GM13977 (cell line): ENCODE measurements at regions not wholly inside any gene's neighbourhood (a gene's known extent, or its start where the extent isn't known, plus 50 kb on each side); places are given as distances from the start of the nearest gene placed in this dataset.
"Not testable (repeated sequence)": the region's sequence is repeated elsewhere in the genome, so short reads cannot be mapped to it uniquely, and the experiment has no call there.

Experiments
- DNase-seq: peaks from one replicate; pipeline ENCODE4 v3.0.0; 2012; ENCODE audit warnings: low spot score
- in situ Hi-C: fragments of 300-500 bp; cut with MboI; formaldehyde crosslinking; loops from one replicate; pipeline ENCODE4 v1.12.0; 2022; ENCODE audit warnings: low sequenced_read_pairs, low pct_unique_long_range_greater_than_20kb, mixed read lengths, inconsistent platforms; ENCODE audit not compliant: unreplicated experiment
- TF ChIP-seq, protein P1 (sequence below): IDR thresholded peaks from 2 replicates; pipeline ENCODE4 v1.5.1; 2012; ENCODE audit warnings: mild to moderate bottlenecking, control low read depth; ENCODE audit not compliant: insufficient read depth; ENCODE audit errors: extremely low read depth, missing control alignments

DNA sequence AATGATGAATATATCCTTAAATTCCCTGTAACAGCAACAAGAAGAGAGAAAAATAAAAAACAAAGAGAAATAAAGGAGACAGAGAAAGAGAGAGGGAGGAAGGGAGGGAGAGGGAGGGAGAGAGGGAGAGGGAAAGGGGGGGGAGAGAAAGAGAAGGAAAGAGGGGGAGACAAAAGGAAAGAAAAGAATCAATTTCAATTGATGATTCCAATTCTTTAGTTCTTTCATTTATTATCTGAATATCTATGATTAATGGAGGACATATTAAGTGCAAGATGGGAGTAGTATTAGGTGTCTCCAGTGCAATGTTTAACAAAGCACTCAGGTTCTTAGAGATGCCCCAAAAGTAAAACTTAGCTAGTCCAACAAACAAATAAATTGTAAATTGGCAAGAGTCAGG, 97.2 kb upstream of the DPP10 start:
- no peak for DNase-seq
- in situ Hi-C loops, result no loop called here
- TF ChIP-seq, protein P1, sequence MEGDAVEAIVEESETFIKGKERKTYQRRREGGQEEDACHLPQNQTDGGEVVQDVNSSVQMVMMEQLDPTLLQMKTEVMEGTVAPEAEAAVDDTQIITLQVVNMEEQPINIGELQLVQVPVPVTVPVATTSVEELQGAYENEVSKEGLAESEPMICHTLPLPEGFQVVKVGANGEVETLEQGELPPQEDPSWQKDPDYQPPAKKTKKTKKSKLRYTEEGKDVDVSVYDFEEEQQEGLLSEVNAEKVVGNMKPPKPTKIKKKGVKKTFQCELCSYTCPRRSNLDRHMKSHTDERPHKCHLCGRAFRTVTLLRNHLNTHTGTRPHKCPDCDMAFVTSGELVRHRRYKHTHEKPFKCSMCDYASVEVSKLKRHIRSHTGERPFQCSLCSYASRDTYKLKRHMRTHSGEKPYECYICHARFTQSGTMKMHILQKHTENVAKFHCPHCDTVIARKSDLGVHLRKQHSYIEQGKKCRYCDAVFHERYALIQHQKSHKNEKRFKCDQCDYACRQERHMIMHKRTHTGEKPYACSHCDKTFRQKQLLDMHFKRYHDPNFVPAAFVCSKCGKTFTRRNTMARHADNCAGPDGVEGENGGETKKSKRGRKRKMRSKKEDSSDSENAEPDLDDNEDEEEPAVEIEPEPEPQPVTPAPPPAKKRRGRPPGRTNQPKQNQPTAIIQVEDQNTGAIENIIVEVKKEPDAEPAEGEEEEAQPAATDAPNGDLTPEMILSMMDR, result no peak

DNA sequence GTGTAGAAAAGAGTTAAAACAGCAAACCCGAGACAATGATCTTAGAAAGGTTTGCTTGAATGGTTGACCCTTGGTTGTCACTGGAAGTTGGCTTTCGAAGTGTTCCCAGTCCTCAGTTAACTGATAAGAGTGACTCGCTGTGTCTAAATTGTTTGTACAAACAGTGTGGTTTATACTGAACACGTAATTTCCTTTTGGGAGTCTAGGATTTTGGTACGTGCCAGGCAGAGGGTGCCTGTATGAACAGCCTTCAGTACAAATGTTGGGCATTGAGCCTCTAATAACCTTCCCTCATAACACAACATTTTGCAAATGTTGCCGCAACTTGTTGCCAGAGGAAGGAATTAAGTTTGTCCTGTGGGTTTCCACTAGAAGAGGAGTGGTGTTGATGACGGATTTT, 95.8 kb upstream of the DPP10 start:
- in situ Hi-C loops, result no loop called here
- TF ChIP-seq, protein P1, result no peak
- DNase-seq, result no peak

DNA sequence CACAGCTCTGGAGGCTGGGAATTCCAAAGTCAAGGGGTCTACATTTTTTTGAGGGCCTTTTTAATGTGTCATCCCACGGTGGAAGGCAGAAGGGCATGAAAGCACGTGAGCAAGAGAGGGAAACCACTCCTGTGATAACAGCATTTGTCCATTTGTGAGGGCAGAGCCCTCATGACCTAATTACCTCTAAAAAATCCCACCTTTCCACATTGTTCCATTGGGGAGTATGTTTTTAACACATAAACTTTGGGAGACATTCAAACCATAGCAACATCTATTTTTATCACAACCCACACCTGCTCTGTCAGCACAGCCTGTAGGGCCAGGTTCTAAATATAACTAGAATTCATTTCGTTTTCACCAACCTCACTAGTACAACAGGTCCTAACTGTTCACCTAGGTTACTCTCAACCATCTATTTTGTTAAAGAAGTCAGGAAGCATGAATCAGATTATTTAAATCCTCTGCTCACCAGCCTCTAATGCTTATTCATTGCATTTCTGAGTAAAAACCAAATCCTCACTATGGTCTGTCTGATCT, 92.2 kb upstream of the DPP10 start:
- TF ChIP-seq, protein P1, result no peak
- in situ Hi-C loops, result no loop called here
- no peak for DNase-seq

DNA sequence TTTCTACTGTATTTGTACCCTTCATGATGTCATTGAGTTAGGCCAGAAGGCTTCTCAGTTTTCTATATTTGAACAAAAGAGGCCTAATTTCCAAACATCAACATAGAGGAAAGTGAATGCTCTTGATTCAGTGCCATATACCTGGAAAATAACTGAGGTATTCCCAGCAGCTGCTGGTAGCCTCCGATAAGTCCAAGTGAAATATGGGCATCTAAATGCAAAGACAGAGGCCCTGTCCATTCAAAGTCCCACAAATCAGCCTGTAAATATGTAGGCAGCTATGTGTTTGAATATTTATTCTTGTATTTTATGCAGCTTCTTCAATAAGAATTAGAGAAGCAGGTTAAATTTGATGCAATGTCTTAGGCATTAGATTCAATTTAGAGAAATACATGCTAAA, 89.5 kb upstream of the DPP10 start:
- in situ Hi-C loops, result no loop called here
- no peak for DNase-seq
- TF ChIP-seq, protein P1, result no peak

DNA sequence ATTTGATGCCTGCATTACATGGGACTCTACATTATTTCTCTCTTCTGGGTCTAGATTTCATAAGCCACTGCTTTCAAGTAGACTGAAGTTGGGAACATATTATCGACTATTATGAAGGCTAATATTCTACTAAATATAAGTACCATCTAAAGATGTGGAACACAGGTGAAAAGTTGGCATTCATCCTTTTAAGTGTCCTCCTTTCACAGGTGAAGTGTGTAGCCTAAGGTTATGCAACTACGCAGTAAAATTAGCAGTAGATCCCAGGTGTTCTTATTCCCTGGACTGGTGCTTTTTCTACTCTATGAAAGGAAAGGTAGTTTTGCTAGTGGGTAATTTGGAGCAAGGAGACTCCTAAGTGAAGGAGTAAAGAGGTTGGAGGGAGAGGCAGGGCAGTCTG, 88.2 kb upstream of the DPP10 start:
- in situ Hi-C loops, result no loop called here
- DNase-seq, result no peak
- TF ChIP-seq, protein P1, result no peak

DNA sequence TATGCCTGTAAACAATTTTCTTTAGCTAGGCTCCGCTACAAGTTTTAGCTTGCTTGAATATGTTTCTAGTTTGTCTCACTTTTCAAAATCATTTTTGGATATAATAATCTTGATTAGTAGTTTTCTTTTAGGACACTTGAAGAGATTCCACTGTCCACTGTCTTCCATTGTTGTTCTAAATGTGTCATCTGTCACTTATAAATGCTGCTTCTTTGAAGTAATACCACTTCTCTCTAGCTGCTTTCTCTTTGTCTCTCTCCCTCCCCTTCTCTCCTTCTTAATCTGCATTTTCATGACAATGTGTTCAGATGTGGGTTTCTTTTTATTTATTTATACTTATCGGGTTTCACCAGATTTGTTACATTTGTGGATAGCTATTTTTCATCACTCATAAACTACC, 73.7 kb upstream of the DPP10 start:
- TF ChIP-seq, protein P1, result no peak
- no peak for DNase-seq
- in situ Hi-C loops, result no loop called here

DNA sequence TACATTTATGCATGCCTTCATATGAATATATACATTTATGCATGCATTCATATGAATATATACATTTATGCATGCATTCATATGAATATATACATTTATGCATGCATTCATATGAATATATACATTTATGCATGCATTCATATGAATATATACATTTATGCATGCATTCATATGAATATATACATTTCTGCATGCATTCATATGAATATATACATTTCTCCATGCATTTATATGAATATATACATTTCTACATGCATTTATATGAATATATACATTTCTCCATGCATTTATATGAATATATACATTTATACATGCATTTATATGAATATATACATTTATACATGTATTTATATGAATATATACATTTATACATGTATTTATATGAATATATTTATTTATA, 70.7 kb upstream of the DPP10 start:
- in situ Hi-C loops, DNase-seq: not testable (repeated sequence)
